DND-41 (cell line): ENCODE measurements at regions not wholly inside any gene's neighbourhood (a gene's known extent, or its start where the extent isn't known, plus 50 kb on each side); places are given as distances from the start of the nearest gene placed in this dataset.

ENCODE experiments used
- ATAC-seq: fragments of 200-7000 bp; cut with Tn5 transposase; 3 replicates; pipeline ENCODE4 v1.9.1; 2021; ENCODE audit warnings: low read depth; ENCODE audit not compliant: insufficient read depth
- DNase-seq: peaks from one replicate; pipeline ENCODE4 v3.0.0-alpha.2; 2020
- H2AFZ ChIP-seq: 2 replicates; pipeline ENCODE4 v1.6.0; 2012; ENCODE audit warnings: low read depth, low read length
- H3K27ac ChIP-seq: 2 replicates; pipeline ENCODE4 v1.5.1; 2012; ENCODE audit warnings: low read length, inconsistent platforms
- H3K27me3 ChIP-seq: fragments of 200-600 bp; sonication (generic); 2 replicates; pipeline ENCODE4 v1.6.0; 2012; ENCODE audit warnings: low read length, mild to moderate bottlenecking, inconsistent platforms; ENCODE audit not compliant: insufficient read depth, poor library complexity
- H3K36me3 ChIP-seq: 2 replicates; pipeline ENCODE4 v1.5.1; 2012; ENCODE audit warnings: low read length, inconsistent platforms; ENCODE audit not compliant: insufficient read depth
- H3K4me1 ChIP-seq: 2 replicates; pipeline ENCODE4 v1.5.1; 2012; ENCODE audit warnings: mild to moderate bottlenecking, low read length; ENCODE audit not compliant: insufficient read depth
- H3K4me2 ChIP-seq: 2 replicates; pipeline ENCODE4 v1.6.0; 2012; ENCODE audit warnings: mild to moderate bottlenecking, moderate library complexity, low read length, inconsistent platforms; ENCODE audit not compliant: insufficient read depth
- H3K4me3 ChIP-seq, 2 experiments: fragments of 200-600 bp in 1 of 2; shearing (Covaris generic) in 1 of 2; 2 replicates each; pipeline ENCODE4 v1.5.1; 2012 to 2016; ENCODE audit warnings: inconsistent platforms in 2 of 2, low read length in 2 of 2, mild to moderate bottlenecking in 2 of 2, low read depth in 1 of 2, moderate library complexity in 1 of 2
- H3K79me2 ChIP-seq: 2 replicates; pipeline ENCODE4 v1.6.0; 2012; ENCODE audit warnings: low read length, inconsistent platforms; ENCODE audit not compliant: insufficient read depth
- H3K9ac ChIP-seq: 2 replicates; pipeline ENCODE4 v1.6.0; 2012; ENCODE audit warnings: low read depth, mild to moderate bottlenecking, inconsistent platforms, low read length, moderate library complexity
- H3K9me3 ChIP-seq: 2 replicates; pipeline ENCODE4 v1.5.1; 2012; ENCODE audit warnings: low read length, moderate library complexity, mild to moderate bottlenecking, inconsistent platforms; ENCODE audit not compliant: insufficient read depth, severe bottlenecking
- H4K20me1 ChIP-seq: 2 replicates; pipeline ENCODE4 v1.6.0; 2012; ENCODE audit warnings: low read length; ENCODE audit not compliant: insufficient read depth
- CTCF ChIP-seq: IDR thresholded peaks from 2 replicates; pipeline ENCODE4 v1.5.1; 2012; ENCODE audit warnings: borderline replicate concordance, low read length, moderate library complexity, mild to moderate bottlenecking; ENCODE audit not compliant: poor library complexity, severe bottlenecking; ENCODE audit errors: extremely low read depth
- EZH2 ChIP-seq: IDR thresholded peaks from 3 replicates; pipeline ENCODE4 v1.6.1; 2012; ENCODE audit warnings: borderline replicate concordance, low read depth, mild to moderate bottlenecking, moderate library complexity, low read length, inconsistent platforms; ENCODE audit not compliant: severe bottlenecking

GRCh38 chr13:111508164-111508870 lies 187.9 kb downstream of the TEX29 start:
- no peak for DNase-seq
- no peak overlapping the region for H3K4me2 ChIP-seq
- no peaks in the 10 kb centered on the region for H3K79me2 ChIP-seq
- no peak overlapping the region for H3K27ac ChIP-seq
- H3K4me1 ChIP-seq: no peaks in the 10 kb centered on the region
- TF ChIP-seq CTCF: no peak
- TF ChIP-seq EZH2: no peak
- H3K9me3 ChIP-seq: no peaks in the 10 kb centered on the region
- ATAC-seq: no peak
- H3K27me3 ChIP-seq: peaks cover 3% of the 10 kb centered on the region
- H4K20me1 ChIP-seq: no peaks in the 10 kb centered on the region
- H3K9ac ChIP-seq: no peak overlapping the region
- H3K36me3 ChIP-seq: no peaks in the 10 kb centered on the region
- no peak overlapping the region for H3K4me3 ChIP-seq
- H2AFZ ChIP-seq: no peak overlapping the region

- Histone ChIP-seq H3K36me3 (no peaks in the 10 kb centered on the region), H3K4me2 (no peak overlapping the region), H2AFZ (no peak overlapping the region), H4K20me1 (no peaks in the 10 kb centered on the region), H3K79me2 (no peaks in the 10 kb centered on the region), H3K27me3 (peaks cover 3% of the 10 kb centered on the region), H3K9ac (no peak overlapping the region), H3K4me3 (no peak overlapping the region), H3K4me1 (no peaks in the 10 kb centered on the region), H3K27ac (no peak overlapping the region), H3K9me3 (no peaks in the 10 kb centered on the region)
- DNase-seq: no peak
- TF ChIP-seq EZH2 (no peak), CTCF (no peak)
- no peak for ATAC-seq
These were observed 188.6 kb downstream of the TEX29 start for GRCh38 chr13:111508902-111509509.

GRCh38 chr13:111510502-111511218 lies 190.2 kb downstream of the TEX29 start:
- Histone ChIP-seq H3K4me2 (no peak overlapping the region), H3K9ac (no peak overlapping the region), H3K4me1 (no peaks in the 10 kb centered on the region), H2AFZ (no peak overlapping the region), H3K36me3 (no peaks in the 10 kb centered on the region), H3K27ac (no peak overlapping the region), H3K4me3 (no peak overlapping the region), H4K20me1 (no peaks in the 10 kb centered on the region), H3K9me3 (no peaks in the 10 kb centered on the region), H3K79me2 (no peaks in the 10 kb centered on the region), H3K27me3 (no peaks in the 10 kb centered on the region)
- TF ChIP-seq CTCF (no peak), EZH2 (no peak)
- DNase-seq (no peak), ATAC-seq (no peak)
